ENCODE measurements at regions not wholly inside any gene's neighbourhood (a gene's known extent, or its start where the extent isn't known, plus 50 kb on each side); places are given as distances from the start of the nearest gene placed in this dataset.

DNA sequence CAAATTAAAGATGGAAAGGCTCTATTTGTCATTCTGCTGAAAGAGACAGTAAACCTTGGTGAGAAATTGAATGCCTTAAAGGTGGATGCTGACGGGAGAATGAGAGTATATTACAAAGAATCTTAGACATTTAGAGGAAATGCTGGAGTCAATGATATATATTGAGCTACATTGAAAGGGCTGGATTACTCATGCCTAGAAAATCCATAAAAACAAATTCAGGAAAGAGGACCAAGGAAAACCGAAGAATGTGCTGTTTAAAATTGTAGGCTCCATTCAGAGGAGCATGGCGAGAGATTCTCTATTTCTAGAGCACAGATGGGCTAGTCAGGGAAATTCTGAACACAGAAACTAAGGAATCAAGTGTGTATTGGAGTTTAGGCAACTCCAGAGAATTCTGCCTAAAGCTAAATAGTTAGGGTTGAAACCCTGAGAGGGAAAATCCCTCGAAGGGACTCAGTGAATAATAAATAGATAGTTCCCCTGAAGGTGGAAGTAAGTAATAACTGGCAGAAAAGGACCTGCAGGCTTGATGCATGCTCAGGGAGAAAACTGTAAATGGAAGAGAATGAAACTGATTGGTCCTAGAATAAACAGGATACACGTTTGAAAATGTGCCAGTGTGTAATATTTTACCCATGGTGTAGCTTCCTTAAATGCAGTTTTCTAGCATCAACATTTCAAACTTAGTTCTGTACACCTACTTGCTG lies 1532.4 kb upstream of the TENM3 start:
- no peak overlapping the region for H3K9ac ChIP-seq (ENCODE audit: control insufficient read depth, insufficient read depth, low read length)
- ChIA-PET RAD21 (ENCODE audit: unreplicated experiment) (no interaction called here), POLR2A (no interaction called here), CTCF (interaction anchor here (1.2 kb wide), 1 partner anchor 45 kb away, joined by 3 read pairs; no protein-coding TSS in a partner anchor), SMC1A (ENCODE audit: uncharacterized antibody, unreplicated experiment) (no interaction called here)
- intact Hi-C loops (cut with micrococcal nuclease; ENCODE audit: unreplicated experiment): no loop called here
- no peak overlapping the region for H2AFZ ChIP-seq (ENCODE audit: control insufficient read depth, low read depth, low read length)
- H3K36me3 ChIP-seq (ENCODE audit: control insufficient read depth in 2 of 2, insufficient read depth in 2 of 2, low read length in 1 of 2): no peaks in the 10 kb centered on the region
- DNase-seq (ENCODE audit: low read depth, low spot score) (no peak), FAIRE-seq (no peak), ATAC-seq (no peak)
- H3K79me2 ChIP-seq (ENCODE audit: control insufficient read depth, insufficient read depth, low read length): no peaks in the 10 kb centered on the region
- no peaks in the 10 kb centered on the region for H4K20me1 ChIP-seq (ENCODE audit: control insufficient read depth, insufficient read depth)
- no peaks in the 10 kb centered on the region for H3K9me3 ChIP-seq (replicated peaks; ENCODE audit: control insufficient read depth, insufficient read depth, low read length)
- in situ Hi-C loops (cut with MboI): no loop called here
- no peak overlapping the region for H3K4me2 ChIP-seq (ENCODE audit: control insufficient read depth, insufficient read depth)
- H3K4me1 ChIP-seq (ENCODE audit: control insufficient read depth, insufficient read depth, low read length): no peaks in the 10 kb centered on the region
- H3K27me3 ChIP-seq (replicated peaks in 1 of 2; ENCODE audit: control insufficient read depth in 2 of 2, insufficient read depth in 2 of 2, low read length in 1 of 2): no peaks in the 10 kb centered on the region
- BruUV-seq (replicated peaks): no TSS peak
- H3K4me3 ChIP-seq: no peak overlapping the region
- 8% methylated on average over 5 of the region's 5 CpGs for WGBS (ENCODE audit: insufficient coverage, insufficient replicate concordance, low lambda C conversion rate, missing lambda C conversion rate)
- H3K27ac ChIP-seq (ENCODE audit: control insufficient read depth, insufficient read depth): no peak overlapping the region
- no peak for TF ChIP-seq TARDBP (IDR thresholded peaks at IDR 0.05; ENCODE audit: borderline replicate concordance)
- TF ChIP-seq SKIL (IDR thresholded peaks at IDR 0.05; ENCODE audit: low read depth, poor library complexity, severe bottlenecking): no peak
- TF ChIP-seq, protein P1, sequence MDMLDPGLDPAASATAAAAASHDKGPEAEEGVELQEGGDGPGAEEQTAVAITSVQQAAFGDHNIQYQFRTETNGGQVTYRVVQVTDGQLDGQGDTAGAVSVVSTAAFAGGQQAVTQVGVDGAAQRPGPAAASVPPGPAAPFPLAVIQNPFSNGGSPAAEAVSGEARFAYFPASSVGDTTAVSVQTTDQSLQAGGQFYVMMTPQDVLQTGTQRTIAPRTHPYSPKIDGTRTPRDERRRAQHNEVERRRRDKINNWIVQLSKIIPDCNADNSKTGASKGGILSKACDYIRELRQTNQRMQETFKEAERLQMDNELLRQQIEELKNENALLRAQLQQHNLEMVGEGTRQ (IDR thresholded peaks at IDR 0.05; ENCODE audit: borderline replicate concordance, low read depth, low read length): no peak

All from GM12878 (cell line).